B cell (primary cell): ENCODE measurements at regions not wholly inside any gene's neighbourhood (a gene's known extent, or its start where the extent isn't known, plus 50 kb on each side); places are given as distances from the start of the nearest gene placed in this dataset.

Experiments
- ATAC-seq: fragments of 200-7000 bp; cut with Tn5 transposase; one replicate; pipeline ENCODE4 v1.10.0; 2021; ENCODE audit warnings: low read depth, mild to moderate bottlenecking, moderate number of reproducible peaks, moderate library complexity
- CTCF ChIA-PET: fragments of 350-600 bp; sonication (Branson Sonifier 250); formaldehyde crosslinking; loops from one replicate; lab custom pipeline; 2021; ENCODE audit warnings: antibody characterized with exemption, inconsistent platforms; lab: Charles Lee
- POLR2A ChIA-PET: fragments of 350-600 bp; sonication (Branson Sonifier 250); formaldehyde crosslinking; loops from one replicate; lab custom pipeline; 2021; ENCODE audit warnings: antibody characterized with exemption; lab: Charles Lee
- DNase-seq: peaks from one replicate; pipeline ENCODE4 v3.0.0; 2013
- H2AFZ ChIP-seq: 2 replicates; pipeline ENCODE4 v1.6.1; 2012; ENCODE audit warnings: mild to moderate bottlenecking, low read depth, low read length; ENCODE audit not compliant: insufficient read depth, poor library complexity, severe bottlenecking
- H3K27ac ChIP-seq, 2 donors: 1 replicate in 1 of 2; 2 replicates in 1 of 2; pipeline ENCODE4 v1.5.1; 2012 to 2013; ENCODE audit warnings: low read length in 2 of 2, mild to moderate bottlenecking in 2 of 2, moderate library complexity in 1 of 2
- H3K27me3 ChIP-seq, 4 experiments: fragments of 200-600 bp in 1 of 4; sonication (generic) in 1 of 4; replicated peaks in 1 of 4; 1 replicate in 2 of 4; 2 replicates in 2 of 4; pipeline versions ENCODE4 v1.6.1 to v1.7.0; 2013 to 2016; ENCODE audit warnings: low read length in 3 of 4, mild to moderate bottlenecking in 2 of 4, mixed read lengths in 1 of 4, moderate library complexity in 1 of 4; ENCODE audit not compliant: insufficient read depth in 4 of 4, control insufficient read depth in 3 of 4; ENCODE audit errors: control extremely low read depth in 1 of 4
- H3K36me3 ChIP-seq, 2 experiments: replicated peaks in 1 of 2; 1 replicate in 1 of 2; 2 replicates in 1 of 2; pipeline versions ENCODE4 v1.6.1 to v1.7.1; 2013; ENCODE audit warnings: low read length in 1 of 2; ENCODE audit not compliant: insufficient read depth in 2 of 2, control insufficient read depth in 1 of 2; ENCODE audit errors: control extremely low read depth in 1 of 2, extremely low read depth in 1 of 2
- H3K4me1 ChIP-seq, 2 donors: fragments of 200-600 bp in 1 of 2; sonication (generic) in 1 of 2; 1 replicate in 1 of 2; 2 replicates in 1 of 2; pipeline versions ENCODE4 v1.5.1 to v1.6.1; 2013 to 2017; ENCODE audit warnings: low read length in 2 of 2; ENCODE audit not compliant: control insufficient read depth in 2 of 2, insufficient read depth in 2 of 2
- H3K4me2 ChIP-seq: replicated peaks from 2 replicates; pipeline ENCODE3; 2012; ENCODE audit warnings: mild to moderate bottlenecking, low read depth, low read length; ENCODE audit not compliant: poor library complexity, severe bottlenecking
- H3K4me3 ChIP-seq, 5 experiments: fragments of 200-600 bp in 1 of 5; sonication (generic) in 1 of 5; 1 replicate in 3 of 5; 2 replicates in 2 of 5; pipeline versions ENCODE4 v1.5.1 to v1.7.0; 2011 to 2016; ENCODE audit warnings: low read length in 4 of 5, mild to moderate bottlenecking in 4 of 5, low read depth in 2 of 5, control low read depth in 1 of 5, moderate library complexity in 1 of 5; ENCODE audit not compliant: insufficient read depth in 1 of 5; ENCODE audit errors: control extremely low read depth in 1 of 5, extremely low read depth in 1 of 5
- H3K79me2 ChIP-seq: fragments of 200-600 bp; sonication (generic); one replicate; pipeline ENCODE4 v1.6.0; 2016; ENCODE audit warnings: low read length; ENCODE audit not compliant: control insufficient read depth, insufficient read depth
- H3K9ac ChIP-seq: fragments of 200-600 bp; sonication (generic); 2 replicates; pipeline ENCODE4 v1.6.1; 2017; ENCODE audit warnings: mild to moderate bottlenecking, low read length, moderate library complexity
- H3K9me3 ChIP-seq, 3 donors: one replicate each; pipeline versions ENCODE4 v1.6.1 to v1.7.1; 2013; ENCODE audit warnings: low read length in 2 of 3; ENCODE audit not compliant: control insufficient read depth in 2 of 3, insufficient read depth in 1 of 3; ENCODE audit errors: control extremely low read depth in 1 of 3
- H4K20me1 ChIP-seq: 2 replicates; pipeline ENCODE4 v1.6.0; 2012; ENCODE audit warnings: mild to moderate bottlenecking, low read length; ENCODE audit not compliant: insufficient read depth, control insufficient read depth, poor library complexity, severe bottlenecking
- H3K27ac Mint-ChIP-seq: one replicate; pipeline ENCODE4 v1.8.0; 2021; ENCODE audit warnings: mixed read lengths
- H3K27me3 Mint-ChIP-seq: one replicate; pipeline ENCODE4 v1.8.0; 2021; ENCODE audit warnings: mixed read lengths
- H3K4me1 Mint-ChIP-seq: one replicate; pipeline ENCODE4 v1.8.0; 2021; ENCODE audit warnings: mixed read lengths
- H3K4me3 Mint-ChIP-seq: one replicate; pipeline ENCODE4 v1.8.0; 2021; ENCODE audit warnings: mixed read lengths
- H3K9me3 Mint-ChIP-seq: one replicate; pipeline ENCODE4 v1.8.0; 2022; ENCODE audit warnings: mixed read lengths; ENCODE audit not compliant: insufficient read depth
- CTCF ChIP-seq: fragments of 200-600 bp; IDR thresholded peaks from one replicate; pipeline ENCODE4 v1.8.0; 2022; ENCODE audit warnings: antibody characterized with exemption, mild to moderate bottlenecking
- EZH2 ChIP-seq: IDR thresholded peaks from 2 replicates; pipeline ENCODE4 v1.6.1; 2012; ENCODE audit warnings: borderline replicate concordance, low read depth, mild to moderate bottlenecking, moderate library complexity, low read length; ENCODE audit not compliant: insufficient read depth, poor library complexity, severe bottlenecking
- WGBS: methylation state at CpG from one replicate; pipeline ENCODE4 v1.1.5; 2013; ENCODE audit warnings: missing lambda C conversion rate; ENCODE audit not compliant: insufficient coverage; 5-methylcytosine and 5-hydroxymethylcytosine counted together
- intact Hi-C: fragments of 100-400 bp; cut with micrococcal nuclease; formaldehyde crosslinking; loops from one replicate; pipeline ENCODE4 v1.10.0; 2022

GRCh38 chr11:109914809-109915653 lies 178.2 kb upstream of the ZC3H12C start:
- Histone ChIP-seq H3K4me1 (no peaks in the 10 kb centered on the region), H3K9ac (no peak overlapping the region), H3K27me3 (peaks cover 0 to 4% (median 0%) of the 10 kb centered on the region in 4 experiments), H3K4me2 (no peak overlapping the region), H3K79me2 (no peaks in the 10 kb centered on the region), H3K9me3 (peaks cover under 1 to 4% (median 4%) of the 10 kb centered on the region in 3 donors), H2AFZ (no peak overlapping the region), H4K20me1 (no peaks in the 10 kb centered on the region), H3K27ac (no peak overlapping the region), H3K4me3 (no peak overlapping the region), H3K36me3 (no peaks in the 10 kb centered on the region)
- no peaks in the 10 kb centered on the region for H3K9me3 Mint-ChIP-seq
- WGBS: 24% methylated on average over 2 of the region's 5 CpGs
- TF ChIP-seq CTCF: no peak
- TF ChIP-seq EZH2: no peak
- ChIA-PET CTCF (interaction anchor here (1.1 kb wide), 1 partner anchor 9 kb away, joined by 3 read pairs; no protein-coding TSS in a partner anchor), POLR2A (no interaction called here)
- no peak overlapping the region for H3K27ac Mint-ChIP-seq
- intact Hi-C loops: no loop called here
- no peak overlapping the region for H3K4me3 Mint-ChIP-seq
- ATAC-seq (no peak), DNase-seq (no peak)
- H3K4me1 Mint-ChIP-seq: no peaks in the 10 kb centered on the region
- peaks cover 6% of the 10 kb centered on the region for H3K27me3 Mint-ChIP-seq

- H3K4me1 Mint-ChIP-seq: no peaks in the 10 kb centered on the region
- H3K27me3 Mint-ChIP-seq: peaks cover 30% of the 10 kb centered on the region
- Histone ChIP-seq H3K4me3 (no peak overlapping the region), H3K9me3 (peaks cover 0 to 4% (median 1%) of the 10 kb centered on the region in 3 donors), H4K20me1 (no peaks in the 10 kb centered on the region), H3K36me3 (no peaks in the 10 kb centered on the region), H3K27ac (no peak overlapping the region), H3K79me2 (no peaks in the 10 kb centered on the region), H2AFZ (no peak overlapping the region), H3K9ac (no peak overlapping the region), H3K27me3 (peaks cover 0 to 2% (median 0%) of the 10 kb centered on the region in 4 experiments), H3K4me1 (no peaks in the 10 kb centered on the region), H3K4me2 (no peak overlapping the region)
- no CpG with 5 or more reads among the region's 3 CpGs for WGBS
- H3K4me3 Mint-ChIP-seq: no peak overlapping the region
- ATAC-seq (no peak), DNase-seq (no peak)
- POLR2A ChIA-PET: no interaction called here
- no peaks in the 10 kb centered on the region for H3K9me3 Mint-ChIP-seq
- CTCF ChIA-PET: no interaction called here
- intact Hi-C loops: no loop called here
- no peak overlapping the region for H3K27ac Mint-ChIP-seq
- TF ChIP-seq CTCF (no peak), EZH2 (no peak)
These were observed 166.3 kb upstream of the ZC3H12C start for GRCh38 chr11:109926941-109927340.
